GM19452 (cell line): ENCODE measurements at regions not wholly inside any gene's neighbourhood (a gene's known extent, or its start where the extent isn't known, plus 50 kb on each side); places are given as distances from the start of the nearest gene placed in this dataset.

Experiments used
- ATAC-seq: cut with Tn5 transposase; IDR thresholded peaks from one replicate; pipeline ENCODE4 v1.9.1; 2021; ENCODE audit not compliant: unreplicated experiment

- no peak for ATAC-seq
Observed at GRCh38 chr21:27269644-27270043, 302.8 kb upstream of the ADAMTS5 start.

GRCh38 chr21:27268290-27268689, 301.4 kb upstream of the ADAMTS5 start:
- ATAC-seq: no peak

- no peak for ATAC-seq
Observed at GRCh38 chr21:27265949-27266348, 299.1 kb upstream of the ADAMTS5 start.

GRCh38 chr21:27265492-27265891, 298.6 kb upstream of the ADAMTS5 start:
- no peak for ATAC-seq

- ATAC-seq: no peak
Observed at GRCh38 chr21:27261676-27262075, 294.8 kb upstream of the ADAMTS5 start.

- ATAC-seq: no peak
Observed at GRCh38 chr21:27260728-27261127, 293.8 kb upstream of the ADAMTS5 start.

- ATAC-seq: no peak
Observed at GRCh38 chr21:27258742-27259448, 292.0 kb upstream of the ADAMTS5 start.

GRCh38 chr21:27257908-27258556, 291.1 kb upstream of the ADAMTS5 start:
- ATAC-seq: no peak

GRCh38 chr21:27257226-27257625, 290.3 kb upstream of the ADAMTS5 start:
- ATAC-seq: no peak

GRCh38 chr21:27251752-27252151, 284.9 kb upstream of the ADAMTS5 start:
- ATAC-seq: no peak

GRCh38 chr21:27250366-27250765, 283.5 kb upstream of the ADAMTS5 start:
- ATAC-seq: no peak

GRCh38 chr21:27248814-27249213, 281.9 kb upstream of the ADAMTS5 start:
- ATAC-seq: no peak

- no peak for ATAC-seq
Observed at GRCh38 chr21:27246741-27247140, 279.9 kb upstream of the ADAMTS5 start.

GRCh38 chr21:27244776-27245175, 277.9 kb upstream of the ADAMTS5 start:
- no peak for ATAC-seq

GRCh38 chr21:27244352-27244751, 277.5 kb upstream of the ADAMTS5 start:
- ATAC-seq: no peak

- ATAC-seq: no peak
Observed at GRCh38 chr21:27240839-27241238, 274.0 kb upstream of the ADAMTS5 start.

- no peak for ATAC-seq
Observed at GRCh38 chr21:27233514-27234115, 266.7 kb upstream of the ADAMTS5 start.

- ATAC-seq: no peak
Observed at GRCh38 chr21:27225940-27226339, 259.1 kb upstream of the ADAMTS5 start.

- ATAC-seq: no peak
Observed at GRCh38 chr21:27225151-27225550, 258.3 kb upstream of the ADAMTS5 start.

GRCh38 chr21:27224169-27224568, 257.3 kb upstream of the ADAMTS5 start:
- no peak for ATAC-seq

- ATAC-seq: no peak
Observed at GRCh38 chr21:27221077-27221476, 254.2 kb upstream of the ADAMTS5 start.

- ATAC-seq: no peak
Observed at GRCh38 chr21:27220416-27220815, 253.5 kb upstream of the ADAMTS5 start.
